ENCODE measurements at regions not wholly inside any gene's neighbourhood (a gene's known extent, or its start where the extent isn't known, plus 50 kb on each side); places are given as distances from the start of the nearest gene placed in this dataset.

DNA sequence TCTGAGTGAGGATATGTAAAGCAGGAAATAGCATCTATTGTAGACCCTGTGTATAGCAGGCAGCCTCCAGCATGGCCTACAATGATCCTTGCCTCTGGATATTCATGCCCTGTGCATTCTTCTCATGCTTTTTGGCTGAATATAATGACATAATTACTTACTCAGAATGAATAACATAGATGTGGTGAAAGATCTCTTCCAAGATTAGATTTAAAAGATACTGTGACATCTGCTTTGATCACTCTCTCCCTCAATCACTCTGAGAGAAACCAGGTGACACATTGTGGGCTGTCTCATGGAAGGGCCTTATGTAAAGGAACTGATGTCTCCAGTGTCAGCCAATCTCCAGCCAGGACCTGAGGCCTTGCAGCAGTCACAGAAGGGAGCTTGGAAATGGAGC lies 376.7 kb downstream of the DNAH5 start:
- DNase-seq (ENCODE audit: low spot score): peak; percentile 40

DNA sequence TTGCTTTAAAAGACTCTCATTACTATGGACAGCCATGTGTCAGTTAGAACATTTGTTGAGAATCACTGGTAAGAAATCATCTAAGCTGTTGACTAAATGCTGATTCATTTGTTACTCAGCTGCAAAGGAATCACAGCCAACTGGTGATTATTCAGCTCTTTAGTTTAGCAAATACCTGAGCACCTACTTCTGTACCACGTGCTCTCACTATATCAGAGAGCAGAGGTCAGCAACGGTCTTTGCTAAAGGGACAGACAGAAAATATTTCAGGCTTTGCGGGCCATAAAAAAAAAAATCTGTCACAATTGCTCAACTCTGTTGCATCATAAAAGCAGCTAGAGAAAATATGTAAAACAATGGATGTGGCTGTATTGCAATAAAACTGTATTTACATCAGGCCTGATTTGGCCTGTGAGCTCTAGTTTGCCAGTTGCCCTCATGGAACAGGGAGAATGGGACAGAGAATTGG lies 377.6 kb downstream of the DNAH5 start:
- peak; percentile 75 for DNase-seq (ENCODE audit: low spot score)

DNA sequence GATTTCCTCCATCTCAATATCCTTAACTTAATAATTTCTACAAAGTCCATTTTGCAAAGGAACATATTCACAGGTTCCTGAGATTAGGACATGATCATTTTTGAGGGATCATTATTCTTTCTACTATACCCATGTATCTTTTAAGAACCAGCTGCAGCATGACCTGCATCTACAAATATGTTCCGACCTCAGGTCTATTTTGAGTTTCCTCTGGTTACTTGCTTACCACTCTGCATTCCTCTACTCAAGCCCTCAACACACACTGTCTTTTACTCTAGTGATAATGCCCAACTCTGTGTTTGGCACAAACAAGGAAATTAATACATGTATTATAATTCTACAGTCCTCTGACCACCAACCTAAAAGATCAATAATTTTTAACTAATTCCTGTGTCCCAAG lies 386.1 kb downstream of the DNAH5 start:
- no peak for DNase-seq (ENCODE audit: low spot score)

DNA sequence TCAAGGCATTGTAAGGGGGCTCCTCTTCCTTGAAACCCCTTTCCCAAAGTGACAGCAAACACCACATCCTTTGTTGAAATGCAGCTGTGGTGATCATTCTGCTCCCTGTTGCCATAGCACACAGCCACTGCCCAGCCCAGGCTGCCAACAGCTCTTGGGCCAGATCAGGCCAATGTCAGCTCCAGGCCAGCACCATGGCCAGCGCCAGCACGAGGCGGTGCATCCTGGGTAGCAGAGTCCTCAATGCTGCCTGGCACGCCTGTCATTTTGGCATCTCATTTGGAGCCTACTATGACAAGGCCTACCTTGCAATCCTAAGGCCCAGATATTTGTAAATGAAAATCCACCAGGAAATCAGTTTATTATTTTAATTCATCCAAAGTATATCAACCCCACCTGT lies 390.6 kb downstream of the DNAH5 start:
- DNase-seq (ENCODE audit: low spot score): peak; percentile 49

DNA sequence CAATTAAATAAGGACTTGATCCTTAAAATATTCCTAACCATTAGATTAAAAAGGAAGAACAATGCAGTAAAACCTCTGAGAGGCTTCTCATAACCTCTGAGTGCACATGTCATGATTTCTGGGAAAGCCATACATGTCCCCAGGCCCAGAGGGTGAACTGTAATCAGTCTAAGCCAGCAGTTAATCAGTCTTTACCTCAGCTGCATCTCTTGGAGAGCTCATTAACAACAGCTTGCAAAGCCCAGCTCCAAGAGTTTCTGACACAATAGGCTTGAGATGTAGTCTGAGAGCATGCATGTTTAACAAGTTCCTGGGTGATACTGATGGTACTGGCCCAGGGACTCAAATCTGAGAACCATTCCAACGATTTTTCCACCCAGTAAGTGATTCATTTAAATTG lies 392.1 kb downstream of the DNAH5 start:
- DNase-seq (ENCODE audit: low spot score): no peak

DNA sequence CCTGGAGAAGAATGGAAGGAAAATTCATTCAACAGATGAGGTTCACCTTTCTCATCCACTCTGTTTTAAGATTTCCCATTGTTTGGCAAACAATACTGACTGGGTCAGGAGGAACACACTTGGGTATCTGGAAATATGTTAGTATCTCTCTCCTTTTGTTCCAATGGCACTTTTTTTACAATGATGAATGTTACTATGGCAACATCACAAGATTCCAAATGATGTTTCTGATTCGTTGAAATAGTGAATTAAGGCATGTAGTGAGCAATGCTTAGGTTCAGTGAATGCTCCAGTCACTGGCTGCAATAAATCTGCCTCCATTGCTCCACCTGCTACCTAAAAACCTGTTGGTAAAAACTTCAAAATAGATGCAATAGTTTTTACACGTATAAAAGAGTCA lies 392.8 kb downstream of the DNAH5 start:
- no peak for DNase-seq (ENCODE audit: low spot score)

DNA sequence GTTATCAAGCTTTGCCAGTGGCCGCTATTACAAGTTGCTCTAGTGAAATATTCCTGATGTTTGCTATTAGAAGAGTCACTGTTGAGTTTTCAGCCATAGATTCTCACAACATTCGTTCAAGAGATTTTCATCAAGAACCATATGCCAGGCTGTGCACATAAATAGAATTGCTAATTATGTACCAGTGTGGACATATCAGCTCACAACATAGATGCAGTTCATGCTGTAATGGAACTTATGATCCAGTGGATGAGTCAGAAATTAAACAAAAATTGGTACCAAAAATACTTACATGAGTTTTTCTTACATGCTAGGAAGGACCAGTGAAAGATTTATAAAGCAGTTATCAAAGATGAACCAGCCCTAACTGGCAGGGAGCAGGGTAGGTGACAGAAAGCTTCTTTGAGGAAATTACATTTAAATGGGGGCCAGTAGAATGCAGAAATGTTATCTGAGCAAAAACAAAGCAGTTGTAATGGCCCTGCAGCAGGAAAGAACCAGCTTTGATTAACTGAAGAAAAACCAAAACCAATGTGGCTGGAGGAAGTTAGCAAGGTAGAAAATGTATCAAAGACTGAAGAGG lies 404.2 kb downstream of the DNAH5 start:
- DNase-seq (ENCODE audit: low spot score): no peak

DNA sequence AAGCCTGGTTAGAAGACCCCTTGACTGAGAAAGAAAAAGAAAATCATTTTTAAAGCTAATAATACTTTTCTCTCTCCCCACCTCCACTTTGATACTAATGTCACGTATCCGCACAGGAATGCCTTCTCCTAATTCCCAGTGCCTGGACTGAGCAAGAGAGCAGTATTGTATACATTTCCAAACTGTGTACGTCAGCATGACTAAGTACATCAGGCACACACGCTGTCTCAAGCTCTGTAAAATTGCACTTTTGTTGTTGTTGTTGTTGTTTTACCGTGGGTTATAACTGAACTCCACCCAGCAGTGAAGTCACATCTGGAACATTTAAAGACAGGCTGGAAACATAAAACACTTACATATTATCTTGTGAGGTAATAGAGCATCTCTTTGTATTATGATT lies 407.6 kb downstream of the DNAH5 start:
- no peak for DNase-seq (ENCODE audit: low spot score)

DNA sequence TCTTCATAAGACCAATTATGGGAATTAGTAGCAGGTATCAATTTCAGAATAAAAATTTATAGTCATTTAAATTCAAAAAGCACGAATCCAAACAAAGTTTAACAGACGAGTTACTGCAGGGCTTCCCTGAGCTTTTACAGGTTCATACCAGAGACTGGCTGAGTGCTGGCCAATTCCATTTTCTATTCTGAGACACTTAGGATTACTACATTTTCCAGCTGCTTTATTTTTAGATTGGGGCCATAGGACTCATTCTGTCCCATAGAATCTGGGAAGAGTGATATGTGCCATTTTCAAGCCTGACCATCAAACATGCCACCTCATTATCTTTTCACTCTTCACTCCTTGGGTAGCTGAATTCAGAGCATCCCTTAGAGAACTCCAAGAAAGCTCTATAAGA lies 410.7 kb downstream of the DNAH5 start:
- DNase-seq (ENCODE audit: low spot score): no peak

DNA sequence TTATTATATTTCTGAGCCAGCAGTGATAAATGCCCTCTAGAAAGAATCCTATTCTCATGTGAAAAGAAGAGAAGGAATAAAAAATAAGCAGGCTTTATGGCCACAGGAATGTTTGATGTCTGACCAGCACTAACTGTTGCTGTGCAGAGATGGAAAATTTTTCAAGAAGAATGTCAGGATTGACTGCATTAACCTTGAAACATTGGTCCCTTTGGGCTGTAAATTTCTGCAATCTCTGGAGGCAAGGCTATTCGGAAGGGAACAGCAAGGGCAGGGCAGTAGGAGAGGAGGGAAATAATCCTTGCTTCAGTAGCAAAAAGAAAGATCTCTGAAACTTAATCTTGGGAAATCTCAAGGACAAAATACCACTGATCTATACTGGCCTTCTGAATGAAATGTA lies 415.2 kb downstream of the DNAH5 start:
- DNase-seq (ENCODE audit: low spot score): no peak

DNA sequence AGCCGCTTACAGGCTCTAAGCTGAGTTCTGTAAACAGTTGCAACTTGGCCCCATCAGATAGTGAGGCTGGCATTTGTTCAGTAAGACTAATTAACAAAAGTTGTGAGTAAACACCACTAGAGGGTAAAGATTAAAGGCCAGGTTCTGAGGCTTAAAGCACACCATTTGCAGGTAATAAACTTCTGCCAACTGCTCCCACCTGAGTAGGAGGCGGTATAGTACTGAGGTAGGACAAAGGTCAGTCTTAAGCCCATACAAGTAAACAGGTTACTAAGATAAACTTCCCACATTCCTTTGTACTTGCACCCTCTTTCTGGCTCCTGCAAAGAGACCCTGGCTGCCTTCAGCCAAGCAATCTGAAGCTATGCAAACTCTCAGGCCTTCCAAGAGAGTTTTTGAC lies 419.6 kb downstream of the DNAH5 start:
- DNase-seq (ENCODE audit: low spot score): no peak

DNA sequence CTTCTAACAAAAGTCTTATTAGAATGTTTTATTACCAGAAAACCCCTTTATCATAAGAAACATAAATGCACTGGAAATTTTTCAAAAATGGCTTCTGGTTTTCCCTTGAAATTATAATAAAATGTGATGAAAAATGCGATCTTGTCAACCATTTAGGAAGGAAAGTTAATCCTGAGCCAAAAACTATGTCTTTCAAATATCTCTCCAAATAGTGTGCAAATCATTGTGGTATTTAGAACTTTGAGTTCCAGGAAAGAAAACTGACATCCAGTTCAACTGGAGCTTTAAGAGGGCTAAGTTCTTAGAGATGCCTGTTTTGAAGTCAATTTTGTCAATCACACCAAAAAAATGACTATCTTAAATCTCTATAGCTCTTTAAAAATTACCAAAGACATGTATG lies 425.4 kb downstream of the DNAH5 start:
- no peak for DNase-seq (ENCODE audit: low spot score)

DNA sequence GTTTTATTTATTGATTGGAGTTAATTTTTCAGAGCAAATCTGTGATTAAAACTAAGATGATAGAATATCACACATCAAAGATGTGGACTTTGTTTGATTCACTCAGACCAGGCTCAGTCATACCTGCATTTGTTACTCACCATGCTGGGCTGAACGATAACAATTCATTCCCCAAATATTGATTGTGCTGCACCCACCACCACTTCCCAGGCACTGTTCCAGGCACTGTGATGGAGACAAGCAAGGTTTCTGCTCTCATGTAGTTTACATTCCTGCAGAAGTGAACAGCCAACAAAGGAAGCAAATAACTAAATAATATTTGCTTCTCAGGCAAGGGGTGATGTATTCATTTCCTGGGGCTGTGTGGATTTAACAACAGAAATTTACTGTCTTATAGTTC lies 428.3 kb downstream of the DNAH5 start:
- DNase-seq (ENCODE audit: low spot score): no peak

DNA sequence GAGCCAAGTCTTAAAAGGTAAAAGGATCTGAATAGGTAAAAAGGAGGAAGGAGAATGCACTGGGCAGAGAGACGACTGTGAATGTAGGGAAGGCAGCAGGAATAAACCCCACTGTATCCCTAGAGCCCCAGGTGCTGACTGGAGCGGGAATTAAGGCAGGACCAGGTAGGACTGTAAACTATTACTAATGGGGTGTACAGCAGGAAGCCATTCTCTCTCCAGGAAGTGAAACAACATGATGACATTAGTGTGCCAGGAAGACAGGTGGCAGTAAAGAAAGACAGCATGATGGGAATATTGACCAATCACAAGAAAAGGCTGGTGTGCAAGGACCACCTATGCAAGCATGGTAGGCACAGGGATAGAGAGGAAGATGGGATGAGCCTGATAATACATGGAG lies 433.0 kb downstream of the DNAH5 start:
- DNase-seq (ENCODE audit: low spot score): no peak

DNA sequence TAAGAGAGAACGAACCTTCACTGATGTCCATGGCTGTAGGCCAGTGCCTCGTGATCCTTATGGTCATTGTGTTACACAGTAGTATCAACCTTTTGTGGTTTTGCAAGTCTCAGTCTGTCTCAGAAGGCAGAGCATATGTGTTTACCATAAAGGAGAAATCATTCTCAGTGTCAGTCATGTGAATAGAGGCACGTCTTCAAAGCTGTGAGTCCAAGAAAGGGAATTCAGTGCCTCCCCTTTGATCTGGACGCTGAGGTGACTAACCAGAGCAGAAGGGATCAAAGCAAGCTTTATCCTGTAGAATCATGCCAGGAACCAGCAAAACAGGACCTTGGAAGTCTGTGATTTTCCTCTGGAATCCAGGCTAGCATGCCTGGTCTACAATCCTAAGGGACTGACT lies 433.9 kb downstream of the DNAH5 start:
- DNase-seq (ENCODE audit: low spot score): no peak

DNA sequence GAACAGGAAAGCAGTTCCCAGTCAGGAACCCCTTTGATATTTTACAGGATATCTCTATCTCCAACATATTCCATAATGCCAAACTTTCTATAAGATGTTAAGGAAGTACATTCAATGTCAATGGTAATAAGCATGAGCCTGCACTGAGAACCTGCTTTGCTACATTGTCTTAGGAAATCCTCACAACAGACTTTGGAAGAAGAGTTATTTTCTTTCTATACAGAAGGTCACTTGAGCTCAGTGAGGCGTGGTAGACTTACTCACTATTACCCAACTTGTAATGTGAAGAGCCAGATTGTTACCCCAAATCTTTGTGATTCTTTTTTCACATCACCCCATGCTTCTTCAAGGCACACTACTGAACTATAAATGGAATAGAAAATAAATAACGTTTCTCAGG lies 435.9 kb downstream of the DNAH5 start:
- DNase-seq (ENCODE audit: low spot score): no peak

DNA sequence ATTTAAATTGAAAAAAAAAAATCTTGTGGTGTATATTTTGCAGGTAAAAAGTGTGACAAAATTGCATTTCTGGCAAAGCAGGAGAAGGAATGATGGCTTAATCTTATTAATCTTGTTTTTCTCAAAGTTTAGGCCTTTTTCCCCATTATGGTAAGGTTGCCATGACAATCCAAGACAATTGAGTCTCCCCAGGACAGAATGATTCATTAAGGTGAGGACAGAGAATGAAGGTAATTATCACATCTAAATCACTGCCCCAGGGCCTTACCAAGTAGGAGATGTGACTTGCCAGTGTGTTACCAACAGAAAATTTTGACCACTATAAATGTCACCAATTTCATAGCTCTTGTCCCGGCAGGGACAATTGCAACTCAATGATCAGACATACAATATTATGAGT lies 439.2 kb downstream of the DNAH5 start:
- DNase-seq (ENCODE audit: low spot score): no peak

DNA sequence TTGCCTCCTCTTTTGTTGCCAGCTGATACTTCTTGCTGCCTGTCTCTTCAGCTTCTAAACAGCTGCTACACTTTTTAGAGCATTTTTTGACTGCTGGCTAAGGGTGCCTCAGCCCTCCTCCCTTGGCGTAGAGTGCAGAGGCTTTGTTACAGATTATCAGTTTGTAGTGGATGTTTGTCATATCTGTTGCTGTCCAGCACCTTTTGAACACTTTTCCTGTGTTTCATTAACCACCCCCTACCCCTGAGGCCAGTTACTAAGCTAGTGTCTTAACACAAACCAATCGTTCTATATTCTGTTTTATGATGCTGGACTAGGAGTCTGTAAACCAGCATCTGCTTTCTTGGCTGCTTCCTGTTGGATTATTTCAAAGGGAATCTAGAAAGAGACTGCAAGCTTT lies 441.5 kb downstream of the DNAH5 start:
- no peak for DNase-seq (ENCODE audit: low spot score)

DNA sequence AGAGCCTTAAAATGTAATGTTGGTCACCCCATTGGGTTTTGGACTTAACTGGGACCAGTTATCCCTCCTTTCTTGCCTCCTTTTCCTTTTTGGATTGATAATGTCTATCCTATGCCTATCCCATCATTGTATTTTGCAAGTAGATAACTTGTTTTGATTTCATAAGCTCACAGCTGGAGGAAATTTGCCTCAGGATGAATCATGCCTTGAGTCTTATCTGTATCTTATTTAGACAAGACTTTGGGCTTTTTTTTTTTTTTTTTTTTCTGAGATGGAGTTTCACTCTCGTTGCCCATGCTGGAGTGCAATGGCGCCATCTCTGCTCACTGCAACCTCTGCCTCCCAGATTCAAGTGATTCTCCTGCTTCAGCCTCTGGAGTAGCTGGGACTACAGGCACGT lies 443.3 kb downstream of the DNAH5 start:
- DNase-seq (ENCODE audit: low spot score): no peak

DNA sequence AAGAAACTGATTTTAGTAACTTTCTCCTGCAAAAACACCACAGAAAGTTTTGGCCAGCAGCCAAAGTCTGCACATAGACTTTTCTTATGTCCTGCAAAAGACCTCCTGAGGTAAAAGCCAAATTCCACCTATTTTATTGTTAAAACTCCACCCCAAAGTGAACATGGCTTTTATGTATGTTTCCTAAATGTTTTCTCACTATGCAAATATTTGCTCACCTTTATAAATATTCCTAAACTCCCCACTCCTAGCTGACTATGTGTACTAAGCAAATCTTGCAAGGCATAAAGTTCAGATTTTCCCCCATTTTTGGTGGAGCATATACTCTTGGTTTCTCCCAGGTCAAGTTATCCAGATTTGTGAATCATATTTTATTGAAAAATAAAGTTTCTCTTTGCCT lies 446.2 kb downstream of the DNAH5 start:
- DNase-seq (ENCODE audit: low spot score): no peak

DNA sequence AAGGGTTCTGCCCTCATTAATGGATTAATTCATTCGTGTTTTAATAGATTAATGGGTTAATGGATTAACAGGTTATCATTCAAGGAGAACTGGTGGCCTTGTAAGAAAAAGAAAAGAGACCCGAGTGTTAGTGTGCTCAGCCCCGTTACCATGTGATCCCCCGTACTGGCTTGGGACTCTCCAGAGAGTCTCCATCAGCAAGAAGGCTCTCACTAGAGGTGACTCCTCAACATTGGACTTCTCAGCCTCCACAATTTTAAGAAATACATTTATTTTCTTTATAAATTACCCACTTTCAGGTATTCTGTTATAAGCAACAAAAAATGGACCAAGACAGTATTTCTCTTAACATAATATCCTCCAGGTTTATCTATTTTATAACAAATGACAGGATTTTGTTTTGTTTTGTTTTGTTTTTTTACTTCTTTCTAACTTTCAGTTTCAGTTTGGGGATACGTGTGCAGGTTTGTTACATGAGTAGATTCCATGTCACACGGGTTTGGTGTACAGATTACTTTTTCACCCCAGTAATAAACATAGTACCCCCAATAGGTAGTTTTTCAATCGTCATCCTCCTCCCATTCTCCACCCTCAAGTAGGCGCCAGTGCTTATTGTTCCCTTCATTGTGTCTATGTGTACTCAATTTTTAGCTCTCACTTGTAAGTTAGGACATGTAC lies 456.1 kb downstream of the DNAH5 start:
- no peak for DNase-seq (ENCODE audit: low spot score)

DNA sequence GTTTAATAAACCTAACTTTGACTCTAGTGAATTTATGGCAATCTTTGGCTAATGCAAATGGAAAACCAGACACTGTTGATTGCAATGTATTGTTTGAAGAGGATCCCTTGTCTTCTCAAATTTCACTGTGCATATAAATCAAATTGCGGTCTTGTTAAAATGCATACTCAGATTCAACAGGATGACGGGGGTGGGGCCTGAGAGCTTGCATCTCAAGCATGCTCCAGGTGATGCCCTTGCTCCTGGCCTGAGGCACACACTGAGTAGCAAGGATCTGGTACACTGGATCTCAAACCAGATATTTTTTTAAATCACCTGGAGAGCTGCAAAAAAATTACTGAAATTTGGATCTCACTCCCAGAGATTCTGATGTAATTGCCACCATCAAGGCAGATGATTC lies 463.7 kb downstream of the DNAH5 start:
- no peak for DNase-seq (ENCODE audit: low spot score)

DNA sequence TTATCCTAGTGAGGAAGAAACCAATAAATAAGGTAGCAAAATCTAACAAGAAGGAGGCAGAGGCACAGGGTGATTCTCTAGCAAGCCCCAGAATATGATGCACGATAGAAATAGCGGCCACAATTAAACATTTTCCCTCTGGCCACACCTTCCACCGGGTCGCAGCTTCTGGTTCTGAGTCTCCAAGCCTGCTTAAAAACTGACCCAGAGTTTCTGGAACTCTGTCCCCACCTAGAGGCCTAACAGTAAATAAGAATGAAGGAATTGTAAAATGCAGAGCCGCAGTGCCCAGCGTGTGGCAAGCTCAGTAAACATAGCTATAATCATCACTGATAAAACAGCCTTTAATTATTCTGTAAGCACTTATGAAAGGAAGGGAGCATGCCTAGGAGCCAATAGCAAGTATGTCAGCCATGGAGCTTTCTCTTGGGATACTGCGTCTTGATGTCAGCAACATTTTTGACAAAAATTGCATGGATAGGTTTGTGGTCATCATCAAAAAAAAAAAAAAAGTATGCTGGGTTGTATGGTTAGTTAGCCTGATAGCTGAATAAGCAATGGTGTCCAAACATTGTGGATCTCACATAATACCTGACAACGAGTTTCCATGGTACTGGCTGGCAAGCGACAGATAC lies 465.5 kb downstream of the DNAH5 start:
- DNase-seq (ENCODE audit: low spot score): peak; percentile 64
